Umbilical cord (tissue), 1 donor: ENCODE measurements at regions not wholly inside any gene's neighbourhood (a gene's known extent, or its start where the extent isn't known, plus 50 kb on each side); places are given as distances from the start of the nearest gene placed in this dataset.
A peak's percentile ranks its signal among the peaks of the same experiment; 100 is the strongest.

Source experiments
- DNase-seq: peaks from one replicate; pipeline ENCODE4 v3.0.0-alpha.2; 2015; ENCODE audit warnings: low spot score

GRCh38 chr12:115507951-115508722, 769.4 kb downstream of the MED13L start:
- no peak for DNase-seq

GRCh38 chr12:115507560-115507889, 770.0 kb downstream of the MED13L start:
- no peak for DNase-seq

GRCh38 chr12:115506822-115507559, 770.5 kb downstream of the MED13L start:
- DNase-seq, result no peak

- peak; percentile 29 for DNase-seq
Measured at GRCh38 chr12:115504306-115505290, 772.9 kb downstream of the MED13L start.

- no peak for DNase-seq
Measured at GRCh38 chr12:115500872-115501271, 776.6 kb downstream of the MED13L start.

DNA sequence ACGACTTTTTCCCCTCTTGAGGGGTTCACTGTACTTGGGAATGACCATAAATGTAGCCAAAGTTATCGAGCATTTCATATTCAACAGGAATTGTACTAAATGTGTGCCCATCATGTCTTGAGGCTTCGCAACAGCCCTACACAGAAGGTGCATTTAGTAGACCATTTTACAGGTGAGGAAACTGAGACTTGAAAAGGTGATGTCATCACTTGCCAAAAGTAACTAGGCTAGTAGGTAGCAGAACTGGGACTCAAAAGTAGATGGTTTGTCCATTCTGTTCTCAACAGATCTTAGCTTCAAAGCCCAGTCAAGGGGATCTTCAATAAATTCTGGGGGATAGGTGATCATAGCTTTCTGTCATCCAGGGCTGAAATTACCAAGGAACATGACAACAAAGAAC, 782.2 kb downstream of the MED13L start:
- DNase-seq, result no peak

DNA sequence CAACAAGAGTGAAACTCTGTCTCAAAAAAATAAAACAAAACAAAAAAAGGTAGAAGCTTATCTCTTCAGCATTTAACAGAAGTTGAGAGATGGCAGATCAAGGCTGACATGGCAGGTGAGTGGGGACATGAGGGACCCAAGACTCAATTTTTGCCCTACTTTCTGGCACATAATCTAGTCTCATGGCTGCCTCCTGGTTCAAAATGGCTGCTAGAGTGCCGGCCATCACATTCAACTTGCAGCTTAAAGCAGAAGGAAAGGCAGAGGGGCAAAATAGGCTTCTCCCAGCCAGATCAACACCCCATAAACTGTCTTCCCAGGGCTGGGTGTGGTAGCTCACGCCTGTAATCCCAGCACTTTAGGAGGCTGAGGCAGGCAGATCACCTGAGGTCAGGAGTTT, 784.9 kb downstream of the MED13L start:
- DNase-seq, result no peak

- DNase-seq, result no peak
Measured at GRCh38 chr12:115491511-115492250, 785.8 kb downstream of the MED13L start.

GRCh38 chr12:115489253-115489652, 788.2 kb downstream of the MED13L start:
- DNase-seq, result no peak

DNA sequence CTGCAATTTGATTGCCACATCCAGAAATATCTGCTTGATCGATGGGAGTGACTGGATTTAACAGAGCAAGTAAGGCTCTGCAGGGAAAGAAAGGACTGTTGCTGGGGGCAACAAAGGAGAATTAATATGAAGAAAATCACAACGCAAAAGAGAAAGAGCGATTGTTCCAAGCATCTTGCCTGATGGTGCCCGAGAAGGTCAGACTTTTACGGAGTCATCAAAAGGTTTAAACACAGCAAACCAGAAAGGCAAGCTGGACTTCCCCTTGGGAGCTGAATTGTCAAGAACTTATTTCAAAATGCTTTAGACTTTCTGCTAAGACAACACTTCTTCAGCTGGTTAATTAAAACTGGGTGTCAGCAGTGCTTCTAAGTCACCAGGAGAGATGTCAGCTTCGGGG, 791.5 kb downstream of the MED13L start:
- no peak for DNase-seq

GRCh38 chr12:115485503-115485902, 792.0 kb downstream of the MED13L start:
- no peak for DNase-seq

DNA sequence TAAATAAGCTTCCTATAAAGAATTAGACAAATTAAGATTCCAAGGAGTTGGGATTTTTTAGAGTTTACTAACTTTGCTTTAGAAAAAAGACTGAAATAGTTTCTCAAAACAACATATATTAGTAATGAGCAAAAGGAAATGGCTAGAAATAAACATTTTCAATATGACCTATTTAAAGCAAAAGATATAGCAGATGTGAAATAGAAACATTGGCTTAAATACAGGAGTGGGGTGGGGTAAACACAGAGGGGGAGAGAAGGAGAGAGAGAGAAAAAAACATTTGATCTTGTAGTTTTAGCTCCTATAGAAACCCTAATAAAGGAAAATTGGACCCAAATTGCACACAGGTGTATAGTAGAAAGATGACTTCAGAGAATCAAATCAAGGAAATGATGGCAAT, 794.5 kb downstream of the MED13L start:
- no peak for DNase-seq

DNA sequence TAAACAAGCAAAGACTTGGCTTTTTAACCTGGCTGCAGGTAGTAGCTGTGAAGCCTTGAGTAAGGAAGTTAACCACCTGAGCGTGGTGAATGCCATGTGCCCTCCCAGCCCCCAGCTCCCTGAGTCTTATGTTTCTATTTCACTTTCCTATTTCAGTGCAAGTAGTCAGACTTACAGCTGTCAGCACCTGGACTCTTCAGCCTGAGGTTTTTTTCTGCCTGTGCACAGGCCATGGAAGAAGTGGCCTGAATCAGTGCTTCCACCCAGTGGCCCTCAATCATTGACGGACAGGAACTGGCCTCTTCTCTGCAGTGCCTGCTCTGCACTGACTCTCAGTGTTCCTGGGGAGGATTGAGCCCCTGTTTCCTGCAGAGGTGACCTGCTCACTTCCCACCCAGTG, 796.4 kb downstream of the MED13L start:
- DNase-seq, result no peak

- no peak for DNase-seq
Measured at GRCh38 chr12:115478505-115478904, 794.5 kb upstream of the TBX3 start.

DNA sequence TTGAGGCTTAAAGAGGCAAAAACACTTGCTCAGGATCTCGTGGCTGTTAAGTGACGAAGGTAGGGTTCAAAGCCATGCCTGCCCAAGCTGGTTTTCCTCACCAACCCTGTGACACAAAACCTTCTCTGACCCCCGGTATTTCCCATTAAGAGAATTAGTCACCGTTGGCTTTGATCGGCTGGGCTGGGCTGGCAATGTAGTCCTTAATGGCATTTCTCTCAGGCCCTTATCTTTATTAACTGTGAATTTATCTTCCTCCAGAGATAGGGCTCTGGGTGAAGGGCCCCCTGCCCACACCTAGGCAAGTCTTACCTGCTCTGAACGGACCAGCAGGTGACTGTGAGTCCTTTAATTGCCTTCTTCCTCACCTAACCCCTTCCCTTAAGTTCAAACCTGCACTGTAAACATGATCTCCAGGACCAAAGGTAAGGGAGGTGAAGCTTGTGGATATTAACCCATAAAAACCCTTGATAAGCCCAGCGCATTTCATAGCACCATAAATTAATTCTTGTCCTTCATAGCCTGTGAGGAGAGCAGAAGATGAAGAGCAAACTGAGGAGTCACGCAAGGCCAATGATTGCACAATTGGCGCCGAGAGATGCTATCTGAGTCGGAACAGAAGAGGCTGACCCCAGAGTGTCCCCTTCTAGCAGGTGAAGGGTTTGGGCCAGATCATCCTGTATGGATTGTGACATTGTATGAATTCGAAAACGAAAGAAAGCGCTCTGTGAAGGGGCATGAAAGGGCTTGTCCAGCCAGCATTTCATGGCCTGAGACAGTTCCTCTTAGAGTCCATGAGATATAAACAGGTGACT, 790.8 kb upstream of the TBX3 start:
- DNase-seq, result no peak

GRCh38 chr12:115473257-115473956, 789.4 kb upstream of the TBX3 start:
- no peak for DNase-seq

DNA sequence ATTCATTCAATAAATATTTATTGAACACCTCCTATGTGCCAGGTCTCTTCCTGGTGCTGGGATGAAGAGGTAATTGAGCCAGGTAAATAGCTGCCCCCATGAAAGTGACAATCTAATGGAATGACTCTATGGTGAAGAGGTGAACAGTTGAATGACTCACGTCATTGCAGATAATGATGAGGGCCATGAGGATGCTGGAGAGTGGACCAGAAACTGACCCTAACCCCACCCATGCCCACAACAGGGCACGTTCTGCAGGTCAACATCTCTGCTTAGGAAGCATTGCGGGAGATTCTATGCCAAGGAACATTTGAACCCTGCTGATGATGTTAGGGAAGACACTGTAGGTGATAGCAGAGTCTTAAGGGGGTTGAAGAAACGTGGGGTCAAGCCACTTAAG, 788.9 kb upstream of the TBX3 start:
- no peak for DNase-seq

DNA sequence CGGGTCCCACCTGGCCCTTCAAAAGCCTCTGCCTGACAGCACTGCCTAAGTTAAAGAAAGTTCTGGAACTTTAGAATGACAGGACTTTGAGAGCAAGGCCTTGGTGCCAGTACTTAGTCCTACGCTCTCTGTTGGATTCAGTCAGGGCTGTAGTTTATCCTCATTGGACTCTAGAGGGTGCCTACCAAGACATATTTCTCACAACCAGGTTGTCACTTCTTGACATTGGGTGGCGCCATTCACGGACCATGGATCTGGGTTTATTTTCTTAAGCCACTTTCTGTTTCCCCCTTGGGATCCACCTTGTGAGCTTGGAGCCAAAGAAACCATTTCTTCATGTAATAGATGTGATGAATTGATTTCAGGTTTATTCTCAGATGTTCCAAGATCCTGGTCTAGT, 787.0 kb upstream of the TBX3 start:
- no peak for DNase-seq

GRCh38 chr12:115470526-115470925, 786.6 kb upstream of the TBX3 start:
- DNase-seq, result no peak

DNA sequence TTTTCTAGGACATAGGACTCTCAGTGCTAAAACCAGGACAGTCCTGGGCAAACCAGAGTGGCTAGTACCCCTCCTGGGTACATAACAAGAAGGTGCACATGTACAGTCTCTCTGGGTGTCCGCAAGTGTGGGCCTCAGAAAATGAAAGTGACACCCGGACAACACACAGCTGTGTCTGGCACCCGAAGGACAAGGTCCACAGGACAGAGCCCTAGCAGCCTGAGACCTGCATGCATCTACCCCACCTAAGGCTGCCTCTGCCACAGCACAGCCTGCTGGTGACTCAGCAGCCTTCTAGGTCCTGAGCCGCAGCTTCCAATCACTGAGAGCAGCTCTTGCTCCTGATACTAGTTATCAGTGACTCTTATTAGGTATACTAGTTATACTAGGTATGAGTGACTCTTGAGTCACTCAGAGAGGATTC, 784.1 kb upstream of the TBX3 start:
- no peak for DNase-seq
